Loucy (cell line): ENCODE measurements at regions not wholly inside any gene's neighbourhood (a gene's known extent, or its start where the extent isn't known, plus 50 kb on each side); places are given as distances from the start of the nearest gene placed in this dataset.

Source experiments
- H2AFZ ChIP-seq: fragments of 200-600 bp; sonication (generic); 2 replicates; pipeline ENCODE4 v1.6.0; 2016; ENCODE audit warnings: antibody characterized with exemption, mild to moderate bottlenecking, low read length, moderate library complexity
- H3F3A ChIP-seq: fragments of 200-600 bp; 2 replicates; pipeline ENCODE4 v1.6.0; 2016; ENCODE audit warnings: antibody characterized with exemption, low read depth, mild to moderate bottlenecking
- H3K27me3 ChIP-seq: fragments of 200-600 bp; sonication (generic); 2 replicates; pipeline ENCODE4 v1.6.1; 2014; ENCODE audit warnings: low read length, mild to moderate bottlenecking; ENCODE audit not compliant: insufficient read depth, poor library complexity, severe bottlenecking
- H3K36me3 ChIP-seq: fragments of 200-600 bp; sonication (generic); 2 replicates; pipeline ENCODE4 v1.6.1; 2016; ENCODE audit warnings: low read length; ENCODE audit not compliant: insufficient read depth
- H3K4me1 ChIP-seq: fragments of 200-600 bp; sonication (generic); 2 replicates; pipeline ENCODE4 v1.5.1; 2014; ENCODE audit warnings: low read length, mild to moderate bottlenecking; ENCODE audit not compliant: insufficient read depth, poor library complexity, severe bottlenecking
- H3K4me2 ChIP-seq: fragments of 200-600 bp; sonication (generic); 2 replicates; pipeline ENCODE4 v1.6.0; 2014; ENCODE audit warnings: antibody characterized with exemption, low read length, low read depth, mild to moderate bottlenecking; ENCODE audit not compliant: poor library complexity, severe bottlenecking
- H3K4me3 ChIP-seq: fragments of 200-600 bp; sonication (generic); 2 replicates; pipeline ENCODE4 v1.5.1; 2014; ENCODE audit warnings: low read length, mild to moderate bottlenecking, mixed read lengths; ENCODE audit not compliant: poor library complexity, severe bottlenecking
- H3K79me2 ChIP-seq: fragments of 200-600 bp; sonication (generic); 2 replicates; pipeline ENCODE4 v1.6.1; 2014; ENCODE audit warnings: low read length; ENCODE audit not compliant: insufficient read depth
- H3K9ac ChIP-seq: fragments of 200-600 bp; sonication (generic); 2 replicates; pipeline ENCODE4 v1.6.0; 2014; ENCODE audit warnings: mild to moderate bottlenecking, low read depth, low read length, moderate library complexity; ENCODE audit not compliant: poor library complexity, severe bottlenecking
- H3K9me2 ChIP-seq: fragments of 200-600 bp; sonication (generic); replicated peaks from 2 replicates; pipeline ENCODE4 v1.6.1; 2016; ENCODE audit warnings: low read depth, low read length, mixed read lengths
- H3K9me3 ChIP-seq: fragments of 200-600 bp; sonication (generic); 2 replicates; pipeline ENCODE4 v1.6.1; 2014; ENCODE audit warnings: mild to moderate bottlenecking, antibody characterized with exemption, low read length, low read depth; ENCODE audit not compliant: insufficient read depth
- H4K20me1 ChIP-seq: fragments of 200-600 bp; sonication (generic); 2 replicates; pipeline ENCODE4 v1.6.0; 2014; ENCODE audit warnings: antibody characterized with exemption, low read length, mild to moderate bottlenecking; ENCODE audit not compliant: insufficient read depth, poor library complexity, severe bottlenecking
- CTCF ChIP-seq: fragments of 200-600 bp; sonication (generic); conservative IDR thresholded peaks from 2 replicates; pipeline ENCODE4 v1.5.1; 2014; ENCODE audit warnings: mild to moderate bottlenecking, antibody characterized with exemption, low read length
- EZH2phosphoT487 ChIP-seq: fragments of 200-600 bp; IDR thresholded peaks from 2 replicates; pipeline ENCODE4 v1.6.1; 2018; ENCODE audit warnings: antibody characterized with exemption, mild to moderate bottlenecking, moderate library complexity, borderline replicate concordance

- Histone ChIP-seq H3F3A (no peaks in the 10 kb centered on the region), H3K9me3 (no peaks in the 10 kb centered on the region), H4K20me1 (no peaks in the 10 kb centered on the region), H2AFZ (no peak overlapping the region), H3K4me1 (no peaks in the 10 kb centered on the region), H3K9me2 (no peaks in the 10 kb centered on the region), H3K4me3 (no peak overlapping the region), H3K9ac (no peak overlapping the region), H3K4me2 (no peak overlapping the region), H3K79me2 (no peaks in the 10 kb centered on the region), H3K27me3 (no peaks in the 10 kb centered on the region), H3K36me3 (no peaks in the 10 kb centered on the region)
- TF ChIP-seq CTCF (no peak), EZH2phosphoT487 (no peak)
Observed at GRCh38 chr18:40357536-40357935, 1597.5 kb upstream of the PIK3C3 start.

- H3K27me3 ChIP-seq = no peaks in the 10 kb centered on the region
- H3K9ac ChIP-seq = no peak overlapping the region
- H4K20me1 ChIP-seq = no peaks in the 10 kb centered on the region
- no peaks in the 10 kb centered on the region for H3K9me2 ChIP-seq
- H3K4me1 ChIP-seq = no peaks in the 10 kb centered on the region
- no peaks in the 10 kb centered on the region for H3K36me3 ChIP-seq
- no peaks in the 10 kb centered on the region for H3K9me3 ChIP-seq
- no peaks in the 10 kb centered on the region for H3K79me2 ChIP-seq
- TF ChIP-seq EZH2phosphoT487 (no peak), CTCF (no peak)
- no peak overlapping the region for H2AFZ ChIP-seq
- no peak overlapping the region for H3K4me3 ChIP-seq
- H3F3A ChIP-seq = no peaks in the 10 kb centered on the region
- no peak overlapping the region for H3K4me2 ChIP-seq
Observed at GRCh38 chr18:40356168-40356567, 1598.9 kb upstream of the PIK3C3 start.

- Histone ChIP-seq H3K36me3 (no peaks in the 10 kb centered on the region), H3K4me2 (no peak overlapping the region), H3F3A (no peaks in the 10 kb centered on the region), H3K4me1 (no peaks in the 10 kb centered on the region), H3K9me3 (no peaks in the 10 kb centered on the region), H4K20me1 (no peaks in the 10 kb centered on the region), H3K4me3 (no peak overlapping the region), H3K9ac (no peak overlapping the region), H2AFZ (no peak overlapping the region), H3K79me2 (no peaks in the 10 kb centered on the region), H3K27me3 (no peaks in the 10 kb centered on the region), H3K9me2 (no peaks in the 10 kb centered on the region)
- no peak for TF ChIP-seq EZH2phosphoT487
- no peak for TF ChIP-seq CTCF
Observed at GRCh38 chr18:40355726-40356125, 1599.3 kb upstream of the PIK3C3 start.
